Endothelial cell of umbilical vein (primary cell): ENCODE measurements at regions not wholly inside any gene's neighbourhood (a gene's known extent, or its start where the extent isn't known, plus 50 kb on each side); places are given as distances from the start of the nearest gene placed in this dataset.

Experiments used
- EZH2 ChIP-seq: IDR thresholded peaks from 2 replicates; pipeline ENCODE4 v1.6.1; 2012; ENCODE audit warnings: borderline replicate concordance, low read depth, mild to moderate bottlenecking, moderate library complexity, low read length, inconsistent platforms; ENCODE audit not compliant: severe bottlenecking
- JUN ChIP-seq: IDR thresholded peaks from 2 replicates; pipeline ENCODE4 v1.6.1; 2011; ENCODE audit warnings: borderline replicate concordance, low read depth; ENCODE audit not compliant: insufficient read length, insufficient read depth
- TF ChIP-seq, protein P1 (sequence below), 2 donors: IDR thresholded peaks; 1 replicate in 1 of 2; 2 replicates in 1 of 2; pipeline ENCODE4 v1.5.1; 2011; ENCODE audit warnings: low read length in 2 of 2, mild to moderate bottlenecking in 2 of 2, moderate library complexity in 2 of 2, control low read depth in 1 of 2, inconsistent platforms in 1 of 2, low read depth in 1 of 2; ENCODE audit not compliant: insufficient read depth in 1 of 2; ENCODE audit errors: extremely low read depth in 1 of 2

DNA sequence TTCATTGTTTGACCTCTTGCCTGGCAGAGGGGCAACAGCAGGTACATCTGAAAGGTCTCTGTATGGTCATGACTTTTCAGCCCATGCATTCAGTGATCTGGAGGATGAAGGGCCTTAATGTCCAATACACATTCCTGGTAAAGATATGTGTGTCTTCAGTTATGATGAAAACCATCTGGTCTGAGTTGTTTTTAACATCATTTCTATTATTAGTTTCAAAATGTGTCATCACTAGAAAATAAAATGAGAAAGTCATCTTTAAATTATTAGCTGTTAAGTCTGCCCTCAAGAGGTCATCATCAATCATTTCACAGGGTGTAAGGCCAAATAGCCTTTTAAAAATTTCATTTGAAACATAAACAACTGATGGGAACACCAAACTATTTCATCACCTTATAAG, 92.1 kb upstream of the PLSCR4 start:
- TF ChIP-seq, protein P1, sequence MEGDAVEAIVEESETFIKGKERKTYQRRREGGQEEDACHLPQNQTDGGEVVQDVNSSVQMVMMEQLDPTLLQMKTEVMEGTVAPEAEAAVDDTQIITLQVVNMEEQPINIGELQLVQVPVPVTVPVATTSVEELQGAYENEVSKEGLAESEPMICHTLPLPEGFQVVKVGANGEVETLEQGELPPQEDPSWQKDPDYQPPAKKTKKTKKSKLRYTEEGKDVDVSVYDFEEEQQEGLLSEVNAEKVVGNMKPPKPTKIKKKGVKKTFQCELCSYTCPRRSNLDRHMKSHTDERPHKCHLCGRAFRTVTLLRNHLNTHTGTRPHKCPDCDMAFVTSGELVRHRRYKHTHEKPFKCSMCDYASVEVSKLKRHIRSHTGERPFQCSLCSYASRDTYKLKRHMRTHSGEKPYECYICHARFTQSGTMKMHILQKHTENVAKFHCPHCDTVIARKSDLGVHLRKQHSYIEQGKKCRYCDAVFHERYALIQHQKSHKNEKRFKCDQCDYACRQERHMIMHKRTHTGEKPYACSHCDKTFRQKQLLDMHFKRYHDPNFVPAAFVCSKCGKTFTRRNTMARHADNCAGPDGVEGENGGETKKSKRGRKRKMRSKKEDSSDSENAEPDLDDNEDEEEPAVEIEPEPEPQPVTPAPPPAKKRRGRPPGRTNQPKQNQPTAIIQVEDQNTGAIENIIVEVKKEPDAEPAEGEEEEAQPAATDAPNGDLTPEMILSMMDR (IDR thresholded peaks at IDR 0.05; ENCODE audit: extremely low read depth in 1 of 2, insufficient read depth in 1 of 2, low read depth in 1 of 2, low read length in 2 of 2), result no peak
- TF ChIP-seq JUN, result no peak
- no peak for TF ChIP-seq EZH2
